Parathyroid adenoma (tissue), 2 donors: ENCODE measurements at regions not wholly inside any gene's neighbourhood (a gene's known extent, or its start where the extent isn't known, plus 50 kb on each side); places are given as distances from the start of the nearest gene placed in this dataset.

Source experiments
- H2AFZ ChIP-seq: fragments of 300-600 bp; sonication (generic); one replicate; pipeline ENCODE4 v1.7.0; 2017; ENCODE audit warnings: antibody characterized with exemption, mild to moderate bottlenecking
- H3K27ac ChIP-seq: fragments of 300-600 bp; sonication (generic); one replicate; pipeline ENCODE4 v1.7.0; 2017
- H3K27me3 ChIP-seq: fragments of 300-600 bp; sonication (generic); one replicate; pipeline ENCODE4 v1.7.0; 2017; ENCODE audit warnings: low read length; ENCODE audit not compliant: control insufficient read depth, insufficient read depth
- H3K36me3 ChIP-seq: fragments of 300-600 bp; sonication (generic); one replicate; pipeline ENCODE4 v1.7.0; 2017; ENCODE audit warnings: low read length; ENCODE audit not compliant: control insufficient read depth, insufficient read depth
- H3K4me1 ChIP-seq: fragments of 300-600 bp; sonication (generic); one replicate; pipeline ENCODE4 v1.7.0; 2017; ENCODE audit warnings: control low read depth
- H3K4me2 ChIP-seq: fragments of 300-600 bp; sonication (generic); one replicate; pipeline ENCODE4 v1.7.0; 2017; ENCODE audit warnings: low read length
- H3K4me3 ChIP-seq: fragments of 300-600 bp; sonication (generic); one replicate; pipeline ENCODE4 v1.7.0; 2017; ENCODE audit warnings: low read depth, low read length
- H3K79me2 ChIP-seq: fragments of 300-600 bp; sonication (generic); one replicate; pipeline ENCODE4 v1.7.0; 2017; ENCODE audit warnings: control low read depth
- H3K9ac ChIP-seq: fragments of 300-600 bp; sonication (generic); one replicate; pipeline ENCODE4 v1.7.0; 2017; ENCODE audit warnings: mild to moderate bottlenecking
- H3K9me3 ChIP-seq: fragments of 300-600 bp; sonication (generic); one replicate; pipeline ENCODE4 v1.7.0; 2017; ENCODE audit warnings: low read length; ENCODE audit not compliant: control insufficient read depth
- TF ChIP-seq, protein P1 (sequence below): fragments of 300-600 bp; sonication (generic); IDR thresholded peaks from one replicate; pipeline ENCODE4 v1.7.0; 2017; ENCODE audit warnings: antibody characterized with exemption, mild to moderate bottlenecking
- donor health status: primary hyperparathyroidism.

DNA sequence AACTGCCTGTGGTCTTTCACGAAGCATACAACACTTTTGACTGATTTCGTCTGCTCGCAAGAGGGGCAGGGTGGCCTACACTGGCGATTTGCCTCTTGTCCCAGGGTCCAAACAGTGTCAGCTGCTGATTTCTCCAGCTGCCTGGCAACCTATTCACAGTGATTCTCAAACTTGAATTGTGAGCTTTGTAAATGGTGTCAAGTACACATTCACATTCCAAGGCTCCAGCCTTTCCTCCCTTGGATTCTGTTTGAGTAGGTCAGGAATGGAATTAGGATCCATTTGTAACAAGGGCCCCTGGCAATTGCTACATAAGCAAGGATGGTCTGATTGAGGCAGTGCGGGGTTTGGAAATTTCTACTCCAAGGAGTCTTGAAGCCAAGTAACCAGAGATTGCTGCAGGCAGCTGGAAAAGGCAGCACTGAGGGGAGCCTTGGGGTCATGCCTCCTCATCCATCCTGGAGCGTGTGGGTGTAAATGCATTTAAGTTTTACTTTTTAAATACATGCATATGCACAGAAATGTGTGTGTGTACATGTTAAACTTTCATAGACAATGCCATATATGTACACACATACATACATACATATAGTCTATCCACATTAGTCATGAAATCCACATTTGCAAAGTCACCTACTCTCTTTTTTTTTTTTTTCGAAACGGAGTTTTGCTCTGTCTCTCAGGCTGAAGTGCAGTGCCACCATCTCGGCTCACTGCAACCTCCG lies 86.8 kb upstream of the UXS1 start:
- H2AFZ ChIP-seq, result no peak overlapping the region
- H3K27me3 ChIP-seq, result no peaks in the 10 kb centered on the region
- H3K4me2 ChIP-seq, result no peak overlapping the region
- no peaks in the 10 kb centered on the region for H3K36me3 ChIP-seq
- H3K4me1 ChIP-seq, result no peaks in the 10 kb centered on the region
- TF ChIP-seq, protein P1, sequence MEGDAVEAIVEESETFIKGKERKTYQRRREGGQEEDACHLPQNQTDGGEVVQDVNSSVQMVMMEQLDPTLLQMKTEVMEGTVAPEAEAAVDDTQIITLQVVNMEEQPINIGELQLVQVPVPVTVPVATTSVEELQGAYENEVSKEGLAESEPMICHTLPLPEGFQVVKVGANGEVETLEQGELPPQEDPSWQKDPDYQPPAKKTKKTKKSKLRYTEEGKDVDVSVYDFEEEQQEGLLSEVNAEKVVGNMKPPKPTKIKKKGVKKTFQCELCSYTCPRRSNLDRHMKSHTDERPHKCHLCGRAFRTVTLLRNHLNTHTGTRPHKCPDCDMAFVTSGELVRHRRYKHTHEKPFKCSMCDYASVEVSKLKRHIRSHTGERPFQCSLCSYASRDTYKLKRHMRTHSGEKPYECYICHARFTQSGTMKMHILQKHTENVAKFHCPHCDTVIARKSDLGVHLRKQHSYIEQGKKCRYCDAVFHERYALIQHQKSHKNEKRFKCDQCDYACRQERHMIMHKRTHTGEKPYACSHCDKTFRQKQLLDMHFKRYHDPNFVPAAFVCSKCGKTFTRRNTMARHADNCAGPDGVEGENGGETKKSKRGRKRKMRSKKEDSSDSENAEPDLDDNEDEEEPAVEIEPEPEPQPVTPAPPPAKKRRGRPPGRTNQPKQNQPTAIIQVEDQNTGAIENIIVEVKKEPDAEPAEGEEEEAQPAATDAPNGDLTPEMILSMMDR, result no peak
- no peaks in the 10 kb centered on the region for H3K79me2 ChIP-seq
- H3K9me3 ChIP-seq, result no peaks in the 10 kb centered on the region
- H3K9ac ChIP-seq, result no peak overlapping the region
- no peak overlapping the region for H3K4me3 ChIP-seq
- no peak overlapping the region for H3K27ac ChIP-seq

DNA sequence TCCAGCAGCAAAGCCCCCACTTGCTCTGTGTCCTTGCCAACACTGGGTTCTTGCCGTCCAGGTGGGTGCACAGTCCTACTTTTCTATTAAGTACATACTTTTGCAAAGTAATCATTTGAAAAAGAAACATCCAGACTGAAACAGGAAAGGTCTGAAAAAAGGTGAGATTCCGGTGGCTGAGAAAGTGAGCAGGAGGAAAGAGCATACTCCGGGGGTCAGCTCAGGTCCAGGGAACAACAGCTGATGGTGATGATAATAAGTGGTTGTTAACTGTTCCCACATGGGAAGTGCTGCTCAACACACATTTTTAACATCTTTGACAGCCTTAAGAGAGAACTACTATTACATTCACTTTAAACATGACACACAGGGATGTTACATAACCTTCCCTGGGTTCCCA lies 86.1 kb upstream of the UXS1 start:
- Histone ChIP-seq H3K79me2 (no peaks in the 10 kb centered on the region), H3K36me3 (no peaks in the 10 kb centered on the region), H3K4me3 (no peak overlapping the region), H3K4me1 (no peaks in the 10 kb centered on the region), H3K9ac (no peak overlapping the region), H3K9me3 (no peaks in the 10 kb centered on the region), H3K27ac (no peak overlapping the region), H3K27me3 (no peaks in the 10 kb centered on the region), H2AFZ (no peak overlapping the region), H3K4me2 (no peak overlapping the region)
- TF ChIP-seq, protein P1, result no peak

DNA sequence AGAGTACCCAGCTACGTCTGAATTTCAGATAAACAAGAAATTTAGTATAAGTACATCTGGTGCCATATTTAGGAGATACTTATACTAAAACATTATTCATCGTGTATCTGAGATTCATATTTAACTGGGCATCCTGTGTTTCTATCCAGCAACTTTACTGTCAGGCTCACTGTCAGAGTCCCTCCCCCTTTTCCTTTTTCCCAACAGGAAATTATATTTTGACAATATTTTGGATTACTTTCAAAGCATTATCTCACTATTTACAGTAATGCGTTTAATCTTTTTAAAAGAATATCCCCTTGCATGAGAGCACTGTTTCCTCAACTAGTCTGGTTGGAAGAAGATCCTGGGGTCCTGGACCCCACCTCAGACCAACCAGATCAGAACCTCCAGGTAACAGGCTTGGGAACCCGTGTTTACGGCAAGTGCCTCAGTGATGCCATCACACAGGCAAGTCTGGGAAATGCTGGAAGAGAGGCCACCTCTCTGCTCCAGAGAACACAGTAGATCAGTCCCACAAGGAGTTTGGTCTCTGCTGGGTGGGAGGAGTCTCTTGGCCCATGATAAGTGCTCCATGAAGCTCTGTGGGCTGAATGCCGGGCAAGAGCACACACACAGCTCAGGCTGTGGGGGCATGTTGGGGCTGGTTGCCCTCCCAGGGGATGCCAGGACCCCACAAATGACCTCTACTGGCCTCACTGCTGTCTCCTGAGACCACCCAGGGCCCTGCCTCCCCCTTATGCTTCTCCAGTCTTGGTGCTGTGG lies 84.2 kb upstream of the UXS1 start:
- no peak overlapping the region for H2AFZ ChIP-seq
- no peak overlapping the region for H3K9ac ChIP-seq
- no peaks in the 10 kb centered on the region for H3K36me3 ChIP-seq
- H3K27ac ChIP-seq, result no peak overlapping the region
- no peak overlapping the region for H3K4me3 ChIP-seq
- H3K9me3 ChIP-seq, result no peaks in the 10 kb centered on the region
- no peaks in the 10 kb centered on the region for H3K4me1 ChIP-seq
- TF ChIP-seq, protein P1, result no peak
- no peaks in the 10 kb centered on the region for H3K27me3 ChIP-seq
- H3K4me2 ChIP-seq, result no peak overlapping the region
- H3K79me2 ChIP-seq, result no peaks in the 10 kb centered on the region

DNA sequence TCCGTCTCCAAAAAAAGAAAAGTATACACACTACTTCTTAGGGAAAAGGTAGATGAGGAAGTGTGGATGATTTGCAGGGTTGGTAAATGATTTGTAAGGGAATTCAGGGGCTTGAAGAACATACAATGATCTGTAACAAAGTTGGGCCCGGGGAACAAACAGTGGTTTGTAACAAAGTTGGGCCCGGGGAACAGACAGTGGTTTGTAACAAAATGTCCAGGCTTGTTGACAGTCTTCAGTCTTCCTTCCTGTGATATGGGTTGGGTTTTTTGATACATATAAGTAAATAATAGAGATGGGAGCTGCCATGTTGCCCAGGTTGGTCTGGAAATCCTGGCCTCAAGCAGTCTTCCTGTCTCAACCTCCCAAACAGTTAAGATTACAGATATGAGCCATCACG lies 83.3 kb upstream of the UXS1 start:
- H3K9ac ChIP-seq, result no peak overlapping the region
- no peaks in the 10 kb centered on the region for H3K36me3 ChIP-seq
- H3K4me2 ChIP-seq, result no peak overlapping the region
- no peaks in the 10 kb centered on the region for H3K4me1 ChIP-seq
- no peak overlapping the region for H2AFZ ChIP-seq
- no peaks in the 10 kb centered on the region for H3K27me3 ChIP-seq
- H3K4me3 ChIP-seq, result no peak overlapping the region
- TF ChIP-seq, protein P1, result no peak
- H3K79me2 ChIP-seq, result no peaks in the 10 kb centered on the region
- no peaks in the 10 kb centered on the region for H3K9me3 ChIP-seq
- no peak overlapping the region for H3K27ac ChIP-seq
